ENCODE measurements at regions not wholly inside any gene's neighbourhood (a gene's known extent, or its start where the extent isn't known, plus 50 kb on each side); places are given as distances from the start of the nearest gene placed in this dataset.

- no peak for TF ChIP-seq CTCF (IDR thresholded peaks at IDR 0.05)
- no peak for TF ChIP-seq POLR2A (IDR thresholded peaks at IDR 0.05)
- TF ChIP-seq EP300 (IDR thresholded peaks at IDR 0.05), result no peak
These were observed 277.4 kb downstream of the SPRY1 start for GRCh38 chr4:123673971-123674370.
